Common myeloid progenitor, CD34-positive (primary cell): ENCODE measurements at regions not wholly inside any gene's neighbourhood (a gene's known extent, or its start where the extent isn't known, plus 50 kb on each side); places are given as distances from the start of the nearest gene placed in this dataset.

Source experiments
- CTCF ChIA-PET: fragments of 350-600 bp; sonication (Branson Sonifier 250); formaldehyde crosslinking; loops from one replicate; lab custom pipeline; 2021; ENCODE audit warnings: antibody characterized with exemption; lab: Charles Lee
- POLR2A ChIA-PET: fragments of 350-600 bp; sonication (Branson Sonifier 250); formaldehyde crosslinking; loops from one replicate; lab custom pipeline; 2021; ENCODE audit warnings: antibody characterized with exemption; lab: Charles Lee
- DNase-seq, 3 donors: peaks; one replicate each; pipeline versions ENCODE4 v3.0.0 to v3.0.0-alpha.2; 2013
- H3K27ac ChIP-seq, 2 experiments: 1 replicate in 1 of 2; 2 replicates in 1 of 2; pipeline ENCODE4 v1.7.0; 2013; ENCODE audit warnings: inconsistent platforms in 2 of 2, low read length in 2 of 2, mild to moderate bottlenecking in 2 of 2, low read depth in 1 of 2, moderate library complexity in 1 of 2; ENCODE audit not compliant: severe bottlenecking in 2 of 2, insufficient read depth in 1 of 2, poor library complexity in 1 of 2
- H3K27me3 ChIP-seq, 5 experiments: replicated peaks in 2 of 5; 1 replicate in 3 of 5; 2 replicates in 2 of 5; pipeline versions ENCODE4 v1.6.1 to v1.7.0; 2013; ENCODE audit warnings: low read length in 4 of 5, mild to moderate bottlenecking in 2 of 5, moderate library complexity in 2 of 5, inconsistent platforms in 1 of 5; ENCODE audit not compliant: insufficient read depth in 5 of 5, control insufficient read depth in 4 of 5
- H3K36me3 ChIP-seq, 4 experiments: 1 replicate in 2 of 4; 2 replicates in 2 of 4; pipeline versions ENCODE4 v1.6.1 to v1.7.0; 2013; ENCODE audit warnings: low read length in 3 of 4, control low read depth in 1 of 4, mild to moderate bottlenecking in 1 of 4; ENCODE audit not compliant: control insufficient read depth in 4 of 4, insufficient read depth in 4 of 4
- H3K4me1 ChIP-seq, 4 experiments: 1 replicate in 3 of 4; 2 replicates in 1 of 4; pipeline versions ENCODE4 v1.6.1 to v1.7.1; 2013; ENCODE audit warnings: low read length in 3 of 4, mild to moderate bottlenecking in 3 of 4, control low read depth in 1 of 4, inconsistent platforms in 1 of 4, moderate library complexity in 1 of 4; ENCODE audit not compliant: control insufficient read depth in 4 of 4, insufficient read depth in 4 of 4; ENCODE audit errors: control extremely low read depth in 1 of 4
- H3K4me3 ChIP-seq, 7 experiments: 1 replicate in 4 of 7; 2 replicates in 3 of 7; pipeline versions ENCODE4 v1.5.1 to v1.7.0; 2013; ENCODE audit warnings: mild to moderate bottlenecking in 7 of 7, low read length in 6 of 7, moderate library complexity in 6 of 7, inconsistent platforms in 2 of 7, low read depth in 2 of 7, control low read depth in 1 of 7; ENCODE audit not compliant: insufficient read depth in 4 of 7, control insufficient read depth in 1 of 7; ENCODE audit errors: extremely low read depth in 1 of 7
- H3K9me3 ChIP-seq, 5 experiments: 1 replicate in 4 of 5; 2 replicates in 1 of 5; pipeline versions ENCODE4 v1.6.1 to v1.7.1; 2013; ENCODE audit warnings: low read length in 4 of 5, mild to moderate bottlenecking in 2 of 5, inconsistent platforms in 1 of 5, low read depth in 1 of 5, moderate library complexity in 1 of 5; ENCODE audit not compliant: control insufficient read depth in 4 of 5, insufficient read depth in 2 of 5; ENCODE audit errors: control extremely low read depth in 1 of 5
- whole genome bisulfite sequencing: methylation state at CpG from one replicate; pipeline ENCODE4 v1.1.5; 2013; ENCODE audit not compliant: insufficient coverage; 5-methylcytosine and 5-hydroxymethylcytosine counted together

GRCh38 chr1:239617259-239617658 is 230.9 kb downstream of the CHRM3 start:
- Histone ChIP-seq H3K36me3 (peaks cover 0 to 2% (median 0%) of the 10 kb centered on the region in 4 experiments), H3K9me3 (peaks cover 0 to 14% (median 0%) of the 10 kb centered on the region in 5 experiments), H3K4me3 (no peak overlapping the region), H3K27me3 (no peaks in the 10 kb centered on the region), H3K27ac (no peak overlapping the region), H3K4me1 (peaks cover 4 to 9% (median 5%) of the 10 kb centered on the region in 4 experiments)
- CTCF ChIA-PET: interaction anchor here (1.1 to 1.3 kb wide), 3 partner anchors 14 to 33 kb away, joined by 3 to 5 read pairs (median 4); no protein-coding TSS in a partner anchor
- POLR2A ChIA-PET: no interaction called here
- WGBS: 96% methylated on average over 4 of the region's 6 CpGs
- DNase-seq: no peak

- ChIA-PET POLR2A (no interaction called here), CTCF (interaction anchor here (0.5 kb wide), 1 partner anchor 1339 kb away, joined by 3 read pairs; no protein-coding TSS in a partner anchor)
- Histone ChIP-seq H3K9me3 (peaks cover 0 to 19% (median 2%) of the 10 kb centered on the region in 5 experiments), H3K4me3 (no peak overlapping the region), H3K36me3 (peaks cover 0 to 2% (median 0%) of the 10 kb centered on the region in 4 experiments), H3K27ac (no peak overlapping the region), H3K27me3 (no peaks in the 10 kb centered on the region), H3K4me1 (peaks cover 4 to 9% (median 5%) of the 10 kb centered on the region in 4 experiments)
- WGBS: 39% methylated on average over 3 of the region's 5 CpGs
- peak in 2 of 3 donors; percentile 43 to 58 for DNase-seq
Measured at GRCh38 chr1:239617731-239618130, 231.4 kb downstream of the CHRM3 start.

GRCh38 chr1:239619190-239619589 is 232.8 kb downstream of the CHRM3 start:
- Histone ChIP-seq H3K36me3 (no peaks in the 10 kb centered on the region), H3K27ac (no peak overlapping the region), H3K4me3 (no peak overlapping the region), H3K4me1 (peaks cover 4 to 9% (median 5%) of the 10 kb centered on the region in 4 experiments), H3K27me3 (no peaks in the 10 kb centered on the region), H3K9me3 (peaks cover 0 to 20% (median 2%) of the 10 kb centered on the region in 5 experiments)
- ChIA-PET POLR2A (no interaction called here), CTCF (interaction anchor here (1.2 kb wide), 2 partner anchors 18 to 26 kb away, joined by 3 read pairs; no protein-coding TSS in a partner anchor)
- DNase-seq: no peak
- WGBS: no CpG with 5 or more reads among the region's 3 CpGs

- no peaks in the 10 kb centered on the region for H3K27me3 ChIP-seq
- ChIA-PET CTCF (no interaction called here), POLR2A (no interaction called here)
- no peak overlapping the region for H3K27ac ChIP-seq
- peaks cover 0 to 10% (median 1%) of the 10 kb centered on the region in 4 experiments for H3K4me1 ChIP-seq
- no peaks in the 10 kb centered on the region for H3K9me3 ChIP-seq
- no peak overlapping the region for H3K4me3 ChIP-seq
- no peaks in the 10 kb centered on the region for H3K36me3 ChIP-seq
- WGBS: 100% methylated on average over 1 of the region's 3 CpGs
- no peak for DNase-seq
Measured at GRCh38 chr1:239630767-239631166, 244.4 kb downstream of the CHRM3 start.

- Histone ChIP-seq H3K36me3 (no peaks in the 10 kb centered on the region), H3K4me3 (no peak overlapping the region), H3K27me3 (no peaks in the 10 kb centered on the region), H3K4me1 (peaks cover 0 to 14% (median 1%) of the 10 kb centered on the region in 4 experiments), H3K9me3 (no peaks in the 10 kb centered on the region), H3K27ac (no peak overlapping the region)
- 95% methylated on average over 4 of the region's 4 CpGs for WGBS
- ChIA-PET POLR2A (interaction anchor here (0.6 kb wide), 1 partner anchor 106 kb away, joined by 3 read pairs; no protein-coding TSS in a partner anchor), CTCF (interaction anchor here (1.1 kb wide), 1 partner anchor 233 kb away, joined by 3 read pairs; no protein-coding TSS in a partner anchor)
- DNase-seq: no peak
Measured at GRCh38 chr1:239633432-239633831, 247.1 kb downstream of the CHRM3 start.

- H3K27ac ChIP-seq: no peak overlapping the region
- POLR2A ChIA-PET: no interaction called here
- DNase-seq: no peak
- H3K9me3 ChIP-seq: no peaks in the 10 kb centered on the region
- H3K36me3 ChIP-seq: no peaks in the 10 kb centered on the region
- H3K27me3 ChIP-seq: no peaks in the 10 kb centered on the region
- H3K4me3 ChIP-seq: no peak overlapping the region
- CTCF ChIA-PET: interaction anchor here (1.2 to 1.4 kb wide), 2 partner anchors 48 to 149 kb away, joined by 3 read pairs; no protein-coding TSS in a partner anchor
- no CpG with 5 or more reads among the region's 2 CpGs for WGBS
- H3K4me1 ChIP-seq: peaks cover 0 to 14% (median 1%) of the 10 kb centered on the region in 4 experiments
Measured at GRCh38 chr1:239635276-239635675, 248.9 kb downstream of the CHRM3 start.

GRCh38 chr1:239636347-239636746 is 250.0 kb downstream of the CHRM3 start:
- H3K4me3 ChIP-seq: no peak overlapping the region
- ChIA-PET CTCF (no interaction called here), POLR2A (interaction anchor here (0.7 kb wide), 1 partner anchor 165 kb away, joined by 3 read pairs; no protein-coding TSS in a partner anchor)
- H3K27me3 ChIP-seq: no peaks in the 10 kb centered on the region
- WGBS: no CpG with 5 or more reads among the region's 3 CpGs
- no peaks in the 10 kb centered on the region for H3K9me3 ChIP-seq
- no peak overlapping the region for H3K27ac ChIP-seq
- no peak for DNase-seq
- no peaks in the 10 kb centered on the region for H3K36me3 ChIP-seq
- peaks cover 0 to 5% (median under 1%) of the 10 kb centered on the region in 4 experiments for H3K4me1 ChIP-seq
